HCT116 (cell line): ENCODE measurements at regions not wholly inside any gene's neighbourhood (a gene's known extent, or its start where the extent isn't known, plus 50 kb on each side); places are given as distances from the start of the nearest gene placed in this dataset.

Source experiments
- ATAC-seq: fragments of 200-7000 bp; cut with Tn5 transposase; 2 replicates; pipeline ENCODE4 v1.9.1; 2020; ENCODE audit warnings: mild to moderate bottlenecking, moderate library complexity
- BruUV-seq: library from RNA; stranded (reverse); fragments of 400-500 nt; replicated peaks from 2 replicates; lab custom pipeline; 2021; lab: Mats Ljungman, UMichigan
- CTCF ChIA-PET: fragments of 300-600 bp; sonication (Branson Sonifier 250); formaldehyde crosslinking; loops from one replicate; lab custom pipeline; 2021; ENCODE audit warnings: antibody characterized with exemption; lab: Charles Lee
- POLR2A ChIA-PET: fragments of 300-600, 350-600 bp; sonication (Branson Sonifier 250); formaldehyde crosslinking; loops from one replicate; lab custom pipeline; 2021; ENCODE audit warnings: antibody characterized with exemption; lab: Charles Lee
- RAD21 ChIA-PET, 2 experiments: fragments of 300-600 bp; sonication (Branson Sonifier 250); formaldehyde crosslinking; loops; one replicate each; lab custom pipeline; 2023; ENCODE audit warnings: low total read pairs in 2 of 2; ENCODE audit not compliant: uncharacterized antibody in 2 of 2, unreplicated experiment in 2 of 2, low non-redundant PET in 1 of 2; lab: Charles Lee
- DNase-seq: peaks from one replicate; pipeline ENCODE4 v3.0.0-alpha.2; 2010; ENCODE audit warnings: low read depth, low spot score
- H2AFZ ChIP-seq: fragments of 200-600 bp; shearing (Covaris generic), sonication (generic); 2 replicates; pipeline ENCODE4 v1.6.1; 2017; ENCODE audit warnings: low read depth, mixed run types, mixed read lengths, antibody characterized with exemption, low read length; ENCODE audit not compliant: poor library complexity, severe bottlenecking
- H3K27ac ChIP-seq: 2 replicates; pipeline ENCODE4 v1.5.1; 2012; ENCODE audit warnings: low read depth, low read length
- H3K27me3 ChIP-seq: fragments of 200-600 bp; sonication (generic); 2 replicates; pipeline ENCODE4 v1.6.1; 2016; ENCODE audit warnings: mixed run types, low read length, mixed read lengths; ENCODE audit not compliant: insufficient read depth
- H3K36me3 ChIP-seq, 2 experiments: fragments of 200-500 bp in 1 of 2; fragments of 200-600 bp in 1 of 2; sonication (Bioruptor generic) in 1 of 2; sonication (generic) in 1 of 2; 2 replicates each; pipeline versions ENCODE4 v1.5.1 to v1.6.1; 2014 to 2016; ENCODE audit warnings: low read length in 2 of 2, inconsistent platforms in 1 of 2, mixed read lengths in 1 of 2, mixed run types in 1 of 2; ENCODE audit not compliant: insufficient read depth in 2 of 2, control insufficient read depth in 1 of 2
- H3K4me1 ChIP-seq, 2 experiments: fragments of 200-600 bp in 1 of 2; sonication (generic) in 1 of 2; 2 replicates each; pipeline versions ENCODE4 v1.5.1 to v1.6.1; 2012 to 2017; ENCODE audit warnings: low read length in 2 of 2, inconsistent platforms in 1 of 2, mild to moderate bottlenecking in 1 of 2, mixed read lengths in 1 of 2, mixed run types in 1 of 2, moderate library complexity in 1 of 2; ENCODE audit not compliant: insufficient read depth in 2 of 2, control insufficient read depth in 1 of 2
- H3K4me2 ChIP-seq: fragments of 200-600 bp; sonication (generic); 2 replicates; pipeline ENCODE4 v1.6.1; 2017; ENCODE audit warnings: mixed run types, low read length, mixed read lengths
- H3K4me3 ChIP-seq, 2 experiments: fragments of 200-600 bp in 1 of 2; sonication (generic) in 1 of 2; replicated peaks in 1 of 2; 2 replicates each; pipeline ENCODE4 v1.5.1; 2011 to 2016; ENCODE audit warnings: low read length in 2 of 2, control low read depth in 1 of 2, low read depth in 1 of 2, mild to moderate bottlenecking in 1 of 2, mixed read lengths in 1 of 2, mixed run types in 1 of 2
- H3K79me2 ChIP-seq: fragments of 200-600 bp; sonication (generic); 2 replicates; pipeline ENCODE4 v1.6.1; 2017; ENCODE audit warnings: mild to moderate bottlenecking, mixed run types, low read length, moderate library complexity, mixed read lengths; ENCODE audit not compliant: insufficient read depth
- H3K9ac ChIP-seq: fragments of 200-600 bp; sonication (generic); 2 replicates; pipeline ENCODE4 v1.6.1; 2016; ENCODE audit warnings: low read length, mixed read lengths
- H3K9me2 ChIP-seq: fragments of 200-600 bp; sonication (generic), shearing (Covaris generic); 2 replicates; pipeline ENCODE4 v1.6.1; 2017; ENCODE audit warnings: mixed run types, mild to moderate bottlenecking, moderate library complexity; ENCODE audit not compliant: insufficient read depth
- H3K9me3 ChIP-seq, 2 experiments: fragments of 200-500 bp in 1 of 2; fragments of 200-600 bp in 1 of 2; sonication (Bioruptor generic) in 1 of 2; sonication (generic) in 1 of 2; 2 replicates each; pipeline ENCODE4 v1.6.1; 2014 to 2017; ENCODE audit warnings: low read length in 2 of 2, mixed read lengths in 2 of 2, inconsistent platforms in 1 of 2, low read depth in 1 of 2, mild to moderate bottlenecking in 1 of 2, mixed run types in 1 of 2, moderate library complexity in 1 of 2; ENCODE audit not compliant: control insufficient read depth in 1 of 2, insufficient read depth in 1 of 2
- H4K20me1 ChIP-seq: fragments of 200-600 bp; sonication (generic), shearing (Covaris generic); 2 replicates; pipeline ENCODE4 v1.6.1; 2017; ENCODE audit warnings: mixed run types, mild to moderate bottlenecking, moderate library complexity; ENCODE audit not compliant: insufficient read depth
- CEBPB ChIP-seq: IDR thresholded peaks from 2 replicates; pipeline ENCODE4 v1.6.1; 2012; ENCODE audit warnings: low read depth
- EZH2 ChIP-seq: fragments of 200-600 bp; sonication (generic); IDR thresholded peaks from 2 replicates; pipeline ENCODE4 v1.6.1; 2017; ENCODE audit warnings: antibody characterized with exemption, mixed run types
- EZH2phosphoT487 ChIP-seq: fragments of 200-600 bp; IDR thresholded peaks from 2 replicates; pipeline ENCODE4 v1.6.1; 2018; ENCODE audit warnings: antibody characterized with exemption, borderline replicate concordance
- FOSL1 ChIP-seq: IDR thresholded peaks from 2 replicates; pipeline ENCODE4 v1.6.1; 2012; ENCODE audit warnings: low read depth
- POLR2A ChIP-seq: IDR thresholded peaks from 2 replicates; pipeline ENCODE4 v1.7.0; 2011; ENCODE audit warnings: borderline replicate concordance; ENCODE audit not compliant: insufficient read depth, insufficient read length; ENCODE audit errors: extremely low read depth
- POLR2AphosphoS5 ChIP-seq: IDR thresholded peaks from 2 replicates; pipeline ENCODE4 v1.6.1; 2011; ENCODE audit warnings: mild to moderate bottlenecking, low read depth, low read length, moderate library complexity
- SIN3A ChIP-seq: IDR thresholded peaks from 2 replicates; pipeline ENCODE4 v1.6.1; 2012; ENCODE audit warnings: low read depth
- SP1 ChIP-seq: IDR thresholded peaks from 2 replicates; pipeline ENCODE4 v1.6.1; 2012; ENCODE audit warnings: low read depth
- SRF ChIP-seq: IDR thresholded peaks from 2 replicates; pipeline ENCODE4 v1.6.1; 2012; ENCODE audit warnings: low read depth
- YY1 ChIP-seq: IDR thresholded peaks from 2 replicates; pipeline ENCODE4 v1.6.1; 2011; ENCODE audit warnings: low read length, low read depth, moderate library complexity, mild to moderate bottlenecking; ENCODE audit not compliant: insufficient replicate concordance; ENCODE audit errors: extremely low read depth
- ZFX ChIP-seq: fragments of 450-650 bp; IDR thresholded peaks from 2 replicates; pipeline ENCODE4 v1.6.1; 2017
- ZNF274 ChIP-seq: fragments of 200-500 bp; sonication (Bioruptor generic); IDR thresholded peaks from 2 replicates; pipeline ENCODE4 v1.6.1; 2014; ENCODE audit warnings: mild to moderate bottlenecking, low read depth, low read length, inconsistent platforms
- intact Hi-C: fragments of 100-400 bp; cut with micrococcal nuclease; formaldehyde crosslinking; loops from 2 replicates; pipeline ENCODE4 v1.10.0; 2022
- TF ChIP-seq, protein P1 (sequence below): IDR thresholded peaks from 2 replicates; pipeline ENCODE4 v1.6.1; 2012; ENCODE audit warnings: low read depth
- TF ChIP-seq, protein P2 (sequence below): IDR thresholded peaks from 2 replicates; pipeline ENCODE4 v1.6.1; 2012
- TF ChIP-seq, protein P3 (sequence below), 3 experiments: fragments of 200-600 bp in 1 of 3; sonication (generic) in 1 of 3; IDR thresholded peaks in 2 of 3; conservative IDR thresholded peaks in 1 of 3; 2 replicates each; pipeline ENCODE4 v1.5.1; 2012 to 2017; ENCODE audit warnings: low read depth in 2 of 3, low read length in 2 of 3, antibody characterized with exemption in 1 of 3, borderline replicate concordance in 1 of 3, control low read depth in 1 of 3, mild to moderate bottlenecking in 1 of 3, mixed read lengths in 1 of 3, mixed run types in 1 of 3, moderate library complexity in 1 of 3; ENCODE audit not compliant: insufficient read depth in 1 of 3
- TF ChIP-seq, protein P4 (sequence below): IDR thresholded peaks from 2 replicates; pipeline ENCODE4 v1.6.1; 2012

DNA sequence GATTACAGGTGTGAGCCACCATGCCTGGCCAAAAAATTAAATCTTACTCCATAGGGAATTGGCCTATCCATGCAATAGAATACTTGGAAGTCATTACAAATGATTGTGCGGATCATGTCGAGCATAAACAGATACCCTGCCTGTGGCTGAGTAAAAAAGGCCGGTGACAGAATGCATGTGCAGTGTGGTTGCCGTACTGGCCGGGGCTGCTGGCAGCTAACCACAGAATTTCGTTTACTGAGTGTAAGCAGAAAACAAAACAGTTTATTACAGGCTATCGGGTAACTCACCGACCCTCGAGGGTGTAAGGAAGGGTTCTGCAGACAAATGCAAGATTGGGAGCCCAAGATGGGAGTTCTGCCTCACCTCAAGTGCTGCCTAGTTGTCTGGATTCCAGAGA, 127.7 kb downstream of the ZIC5 start:
- ChIA-PET CTCF (no interaction called here), RAD21 (no interaction called here), POLR2A (no interaction called here)
- Histone ChIP-seq H4K20me1 (no peaks in the 10 kb centered on the region), H3K27ac (no peak overlapping the region), H3K36me3 (no peaks in the 10 kb centered on the region), H2AFZ (no peak overlapping the region), H3K4me3 (no peak overlapping the region), H3K79me2 (no peaks in the 10 kb centered on the region), H3K9me2 (no peaks in the 10 kb centered on the region), H3K4me2 (no peak overlapping the region), H3K4me1 (no peaks in the 10 kb centered on the region), H3K9ac (no peak overlapping the region), H3K27me3 (no peaks in the 10 kb centered on the region; the same call in 1 of the 2 replicates), H3K9me3 (no peaks in the 10 kb centered on the region)
- ATAC-seq = no peak
- no TSS peak for BruUV-seq
- TF ChIP-seq POLR2AphosphoS5 (no peak), ZNF274 (no peak), EZH2 (no peak), SRF (no peak), ZFX (no peak), POLR2A (no peak), SIN3A (no peak), CEBPB (no peak), EZH2phosphoT487 (no peak), SP1 (no peak), FOSL1 (no peak), YY1 (no peak)
- TF ChIP-seq, protein P1, sequence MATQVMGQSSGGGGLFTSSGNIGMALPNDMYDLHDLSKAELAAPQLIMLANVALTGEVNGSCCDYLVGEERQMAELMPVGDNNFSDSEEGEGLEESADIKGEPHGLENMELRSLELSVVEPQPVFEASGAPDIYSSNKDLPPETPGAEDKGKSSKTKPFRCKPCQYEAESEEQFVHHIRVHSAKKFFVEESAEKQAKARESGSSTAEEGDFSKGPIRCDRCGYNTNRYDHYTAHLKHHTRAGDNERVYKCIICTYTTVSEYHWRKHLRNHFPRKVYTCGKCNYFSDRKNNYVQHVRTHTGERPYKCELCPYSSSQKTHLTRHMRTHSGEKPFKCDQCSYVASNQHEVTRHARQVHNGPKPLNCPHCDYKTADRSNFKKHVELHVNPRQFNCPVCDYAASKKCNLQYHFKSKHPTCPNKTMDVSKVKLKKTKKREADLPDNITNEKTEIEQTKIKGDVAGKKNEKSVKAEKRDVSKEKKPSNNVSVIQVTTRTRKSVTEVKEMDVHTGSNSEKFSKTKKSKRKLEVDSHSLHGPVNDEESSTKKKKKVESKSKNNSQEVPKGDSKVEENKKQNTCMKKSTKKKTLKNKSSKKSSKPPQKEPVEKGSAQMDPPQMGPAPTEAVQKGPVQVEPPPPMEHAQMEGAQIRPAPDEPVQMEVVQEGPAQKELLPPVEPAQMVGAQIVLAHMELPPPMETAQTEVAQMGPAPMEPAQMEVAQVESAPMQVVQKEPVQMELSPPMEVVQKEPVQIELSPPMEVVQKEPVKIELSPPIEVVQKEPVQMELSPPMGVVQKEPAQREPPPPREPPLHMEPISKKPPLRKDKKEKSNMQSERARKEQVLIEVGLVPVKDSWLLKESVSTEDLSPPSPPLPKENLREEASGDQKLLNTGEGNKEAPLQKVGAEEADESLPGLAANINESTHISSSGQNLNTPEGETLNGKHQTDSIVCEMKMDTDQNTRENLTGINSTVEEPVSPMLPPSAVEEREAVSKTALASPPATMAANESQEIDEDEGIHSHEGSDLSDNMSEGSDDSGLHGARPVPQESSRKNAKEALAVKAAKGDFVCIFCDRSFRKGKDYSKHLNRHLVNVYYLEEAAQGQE = no peak
- TF ChIP-seq, protein P2, sequence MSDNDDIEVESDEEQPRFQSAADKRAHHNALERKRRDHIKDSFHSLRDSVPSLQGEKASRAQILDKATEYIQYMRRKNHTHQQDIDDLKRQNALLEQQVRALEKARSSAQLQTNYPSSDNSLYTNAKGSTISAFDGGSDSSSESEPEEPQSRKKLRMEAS = no peak
- TF ChIP-seq, protein P3, sequence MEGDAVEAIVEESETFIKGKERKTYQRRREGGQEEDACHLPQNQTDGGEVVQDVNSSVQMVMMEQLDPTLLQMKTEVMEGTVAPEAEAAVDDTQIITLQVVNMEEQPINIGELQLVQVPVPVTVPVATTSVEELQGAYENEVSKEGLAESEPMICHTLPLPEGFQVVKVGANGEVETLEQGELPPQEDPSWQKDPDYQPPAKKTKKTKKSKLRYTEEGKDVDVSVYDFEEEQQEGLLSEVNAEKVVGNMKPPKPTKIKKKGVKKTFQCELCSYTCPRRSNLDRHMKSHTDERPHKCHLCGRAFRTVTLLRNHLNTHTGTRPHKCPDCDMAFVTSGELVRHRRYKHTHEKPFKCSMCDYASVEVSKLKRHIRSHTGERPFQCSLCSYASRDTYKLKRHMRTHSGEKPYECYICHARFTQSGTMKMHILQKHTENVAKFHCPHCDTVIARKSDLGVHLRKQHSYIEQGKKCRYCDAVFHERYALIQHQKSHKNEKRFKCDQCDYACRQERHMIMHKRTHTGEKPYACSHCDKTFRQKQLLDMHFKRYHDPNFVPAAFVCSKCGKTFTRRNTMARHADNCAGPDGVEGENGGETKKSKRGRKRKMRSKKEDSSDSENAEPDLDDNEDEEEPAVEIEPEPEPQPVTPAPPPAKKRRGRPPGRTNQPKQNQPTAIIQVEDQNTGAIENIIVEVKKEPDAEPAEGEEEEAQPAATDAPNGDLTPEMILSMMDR (IDR thresholded peaks at IDR 0.05 in 2 of 3, conservative IDR thresholded peaks at IDR 0.05 in 1 of 3; ENCODE audit: borderline replicate concordance in 1 of 3, insufficient read depth in 1 of 3, low read depth in 2 of 3, low read length in 2 of 3) = no peak
- TF ChIP-seq, protein P4, sequence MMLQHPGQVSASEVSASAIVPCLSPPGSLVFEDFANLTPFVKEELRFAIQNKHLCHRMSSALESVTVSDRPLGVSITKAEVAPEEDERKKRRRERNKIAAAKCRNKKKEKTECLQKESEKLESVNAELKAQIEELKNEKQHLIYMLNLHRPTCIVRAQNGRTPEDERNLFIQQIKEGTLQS = no peak
- intact Hi-C loops = no loop called here
- no peak for DNase-seq
